Right forelimb (tissue), 1 donor: ENCODE measurements at regions not wholly inside any gene's neighbourhood (a gene's known extent, or its start where the extent isn't known, plus 50 kb on each side); places are given as distances from the start of the nearest gene placed in this dataset.
"Not testable (repeated sequence)": the region's sequence is repeated elsewhere in the genome, so short reads cannot be mapped to it uniquely, and the experiment has no call there.

Experiments used
- DNase-seq: peaks from one replicate; pipeline ENCODE4 v3.0.0-alpha.2; 2018

- DNase-seq, result no peak
Measured at GRCh38 chrX:118261151-118261550, 84.8 kb upstream of the WDR44 start.

GRCh38 chrX:118271775-118272174 lies 74.1 kb upstream of the WDR44 start:
- no peak for DNase-seq

GRCh38 chrX:118272242-118272641 lies 73.7 kb upstream of the WDR44 start:
- DNase-seq, result no peak

- DNase-seq, result no peak
Measured at GRCh38 chrX:118286066-118286762, 59.7 kb upstream of the WDR44 start.

GRCh38 chrX:118295818-118296217 lies 50.1 kb upstream of the WDR44 start:
- DNase-seq, result not testable (repeated sequence)
